HepG2 (cell line): ENCODE measurements at regions not wholly inside any gene's neighbourhood (a gene's known extent, or its start where the extent isn't known, plus 50 kb on each side); places are given as distances from the start of the nearest gene placed in this dataset.
A peak's percentile ranks its signal among the peaks of the same experiment; 100 is the strongest.

Experiments used
- CCDC6 ChIP-seq: sonication (generic); formaldehyde crosslinking; IDR thresholded peaks from 2 replicates; pipeline ENCODE4 v1.8.1; 2022; ENCODE audit warnings: mild to moderate bottlenecking, missing genetic modification reagents, moderate library complexity
- DNMT1 ChIP-seq: sonication (generic); formaldehyde crosslinking; IDR thresholded peaks from 2 replicates; pipeline ENCODE4 v1.5.1; 2020; ENCODE audit warnings: mild to moderate bottlenecking, missing genetic modification reagents
- DNMT3B ChIP-seq: conservative IDR thresholded peaks from 2 replicates; pipeline ENCODE4 v1.6.1; 2016; ENCODE audit warnings: missing biosample characterization, control low read depth
- ELF3 ChIP-seq: IDR thresholded peaks from 2 replicates; pipeline ENCODE4 v1.6.1; 2016; ENCODE audit warnings: missing genetic modification reagents, missing compliant biosample characterization
- JDP2 ChIP-seq: sonication (generic); formaldehyde crosslinking; IDR thresholded peaks from 2 replicates; pipeline ENCODE4 v1.8.1; 2022; ENCODE audit warnings: missing genetic modification reagents, borderline replicate concordance
- MAZ ChIP-seq, 2 experiments: sonication (generic) in 1 of 2; formaldehyde crosslinking in 1 of 2; IDR thresholded peaks; 2 replicates each; pipeline versions ENCODE4 v1.5.0 to v1.6.1; 2012 to 2020; ENCODE audit warnings: low read depth in 2 of 2, mild to moderate bottlenecking in 2 of 2, borderline replicate concordance in 1 of 2, improper control_type of control experiment in 1 of 2, low read length in 1 of 2, missing genetic modification reagents in 1 of 2, moderate library complexity in 1 of 2
- MED8 ChIP-seq: sonication (generic); formaldehyde crosslinking; IDR thresholded peaks from 2 replicates; pipeline ENCODE4 v1.8.1; 2023; ENCODE audit warnings: mild to moderate bottlenecking, missing genetic modification reagents; ENCODE audit not compliant: insufficient replicate concordance
- MYNN ChIP-seq: sonication (generic); formaldehyde crosslinking; IDR thresholded peaks from 2 replicates; pipeline ENCODE4 v1.4.0; 2020; ENCODE audit warnings: mild to moderate bottlenecking, low read depth, missing genetic modification reagents
- NR2F6 ChIP-seq, 2 experiments: IDR thresholded peaks; 2 replicates each; pipeline ENCODE4 v1.6.1; 2016; ENCODE audit warnings: antibody characterized with exemption in 1 of 2, mild to moderate bottlenecking in 1 of 2
- SATB2 ChIP-seq: sonication (generic); formaldehyde crosslinking; IDR thresholded peaks from 2 replicates; pipeline ENCODE4 v1.5.0; 2020; ENCODE audit warnings: missing genetic modification reagents
- SP4 ChIP-seq: sonication (generic); formaldehyde crosslinking; IDR thresholded peaks from 2 replicates; pipeline ENCODE4 v1.8.1; 2023; ENCODE audit warnings: mild to moderate bottlenecking, missing genetic modification reagents
- STAG1 ChIP-seq: sonication (generic); formaldehyde crosslinking; IDR thresholded peaks from 2 replicates; pipeline ENCODE4 v1.4.0; 2020; ENCODE audit warnings: missing genetic modification reagents
- TCF7 ChIP-seq: sonication (generic); IDR thresholded peaks from 2 replicates; pipeline ENCODE4 v1.6.1; 2016; ENCODE audit warnings: antibody characterized with exemption, low read depth
- ZC3H4 ChIP-seq: sonication (generic); formaldehyde crosslinking; IDR thresholded peaks from 2 replicates; pipeline ENCODE4 v1.4.0; 2020; ENCODE audit warnings: missing genetic modification reagents, borderline replicate concordance
- ZEB1 ChIP-seq: IDR thresholded peaks from 2 replicates; pipeline ENCODE4 v1.6.1; 2012; ENCODE audit warnings: mild to moderate bottlenecking, low read depth, inconsistent platforms; ENCODE audit not compliant: insufficient replicate concordance
- ZKSCAN8 ChIP-seq: IDR thresholded peaks from 2 replicates; pipeline ENCODE4 v1.6.1; 2016; ENCODE audit warnings: borderline replicate concordance, missing genetic modification reagents, missing compliant biosample characterization
- ZNF138 ChIP-seq: sonication (generic); formaldehyde crosslinking; IDR thresholded peaks from 2 replicates; pipeline ENCODE4 v1.5.0; 2020; ENCODE audit warnings: mild to moderate bottlenecking, low read depth, missing genetic modification reagents
- ZNF143 ChIP-seq: sonication (generic); formaldehyde crosslinking; IDR thresholded peaks from 2 replicates; pipeline ENCODE4 v1.4.0; 2020; ENCODE audit warnings: missing genetic modification reagents
- ZNF207 ChIP-seq: fragments of 450-650 bp; IDR thresholded peaks from 2 replicates; pipeline ENCODE4 v1.6.1; 2016; ENCODE audit warnings: antibody characterized with exemption, borderline replicate concordance
- ZNF282 ChIP-seq: fragments of 450-650 bp; IDR thresholded peaks from 2 replicates; pipeline ENCODE4 v1.6.1; 2018; ENCODE audit not compliant: partially characterized antibody
- ZNF547 ChIP-seq: sonication (generic); formaldehyde crosslinking; IDR thresholded peaks from 2 replicates; pipeline ENCODE4 v1.5.1; 2020; ENCODE audit warnings: mild to moderate bottlenecking, missing genetic modification reagents
- ZNF550 ChIP-seq: sonication (generic); formaldehyde crosslinking; IDR thresholded peaks from 2 replicates; pipeline ENCODE4 v1.4.0; 2020; ENCODE audit warnings: mild to moderate bottlenecking, missing genetic modification reagents, borderline replicate concordance
- ZNF564 ChIP-seq: sonication (generic); formaldehyde crosslinking; IDR thresholded peaks from 2 replicates; pipeline ENCODE4 v1.8.1; 2023; ENCODE audit warnings: mild to moderate bottlenecking, missing genetic modification reagents
- TF ChIP-seq, protein P1 (sequence below): sonication (generic); formaldehyde crosslinking; IDR thresholded peaks from 2 replicates; pipeline ENCODE4 v1.8.0; 2022; ENCODE audit warnings: missing genetic modification reagents, mild to moderate bottlenecking, moderate library complexity, borderline replicate concordance
- TF ChIP-seq, protein P2 (sequence below): sonication (generic); formaldehyde crosslinking; IDR thresholded peaks from 2 replicates; pipeline ENCODE4 v1.5.0; 2020; ENCODE audit warnings: missing genetic modification reagents
- TF ChIP-seq, protein P3 (sequence below): sonication (generic); formaldehyde crosslinking; conservative IDR thresholded peaks from 2 replicates; pipeline ENCODE4 v1.8.1; 2023; ENCODE audit warnings: missing genetic modification reagents
- TF ChIP-seq, protein P4 (sequence below): sonication (generic); formaldehyde crosslinking; IDR thresholded peaks from 2 replicates; pipeline ENCODE4 v1.8.1; 2023; ENCODE audit warnings: mild to moderate bottlenecking, missing genetic modification reagents, borderline replicate concordance
- TF ChIP-seq, protein P5 (sequence below): sonication (generic); formaldehyde crosslinking; IDR thresholded peaks from 2 replicates; pipeline ENCODE4 v1.4.0; 2020; ENCODE audit warnings: missing genetic modification reagents

DNA sequence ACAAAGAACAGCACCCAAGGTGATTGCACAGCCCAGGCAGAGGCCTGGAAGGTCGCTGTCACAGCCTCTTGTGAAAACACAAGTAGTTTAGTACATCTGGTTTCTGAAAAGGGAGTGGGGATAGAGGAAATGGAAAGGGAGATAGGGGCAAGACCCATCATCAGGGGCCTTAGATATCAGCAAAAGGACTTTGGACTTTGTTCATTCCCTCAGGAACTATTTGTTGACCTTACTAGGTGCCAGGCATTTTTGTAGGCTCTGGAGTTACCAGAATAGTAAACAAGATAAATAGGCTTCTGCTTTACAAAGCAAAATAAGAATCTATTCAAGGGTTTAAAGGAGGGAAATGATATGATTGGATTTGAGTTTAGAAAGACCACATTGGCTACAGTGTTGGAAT is 199.4 kb upstream of the CDKN3 start (continued):
- TF ChIP-seq, protein P1, sequence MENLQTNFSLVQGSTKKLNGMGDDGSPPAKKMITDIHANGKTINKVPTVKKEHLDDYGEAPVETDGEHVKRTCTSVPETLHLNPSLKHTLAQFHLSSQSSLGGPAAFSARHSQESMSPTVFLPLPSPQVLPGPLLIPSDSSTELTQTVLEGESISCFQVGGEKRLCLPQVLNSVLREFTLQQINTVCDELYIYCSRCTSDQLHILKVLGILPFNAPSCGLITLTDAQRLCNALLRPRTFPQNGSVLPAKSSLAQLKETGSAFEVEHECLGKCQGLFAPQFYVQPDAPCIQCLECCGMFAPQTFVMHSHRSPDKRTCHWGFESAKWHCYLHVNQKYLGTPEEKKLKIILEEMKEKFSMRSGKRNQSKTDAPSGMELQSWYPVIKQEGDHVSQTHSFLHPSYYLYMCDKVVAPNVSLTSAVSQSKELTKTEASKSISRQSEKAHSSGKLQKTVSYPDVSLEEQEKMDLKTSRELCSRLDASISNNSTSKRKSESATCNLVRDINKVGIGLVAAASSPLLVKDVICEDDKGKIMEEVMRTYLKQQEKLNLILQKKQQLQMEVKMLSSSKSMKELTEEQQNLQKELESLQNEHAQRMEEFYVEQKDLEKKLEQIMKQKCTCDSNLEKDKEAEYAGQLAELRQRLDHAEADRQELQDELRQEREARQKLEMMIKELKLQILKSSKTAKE, result no peak
- TF ChIP-seq ZNF207 (no peak), TCF7 (no peak), MAZ (IDR thresholded peaks at IDR 0.05; ENCODE audit: borderline replicate concordance, low read depth, low read length) (no peak), MAZ (CRISPR knock-in tag; IDR thresholded peaks at IDR 0.05; ENCODE audit: low read depth) (no peak), DNMT3B (CRISPR knock-in tag) (no peak), ZNF547 (CRISPR knock-in tag) (no peak), ZNF282 (no peak), DNMT1 (CRISPR knock-in tag) (no peak), ZNF138 (CRISPR knock-in tag) (no peak), ZC3H4 (CRISPR knock-in tag) (no peak), MYNN (CRISPR knock-in tag) (no peak), STAG1 (CRISPR knock-in tag) (no peak), SATB2 (CRISPR knock-in tag) (no peak), ZNF564 (CRISPR knock-in tag) (no peak), NR2F6 (IDR thresholded peaks at IDR 0.05) (peak; percentile 54), NR2F6 (CRISPR knock-in tag; IDR thresholded peaks at IDR 0.05) (peak; percentile 46; the same call in 1 of the 2 replicates), ZNF143 (CRISPR knock-in tag) (no peak), ZKSCAN8 (peak; percentile 48; the same call in 1 of the 2 replicates), SP4 (no peak), ELF3 (peak; percentile 61; the same call in 1 of the 2 replicates), ZNF550 (no peak), ZEB1 (no peak), CCDC6 (CRISPR knock-in tag) (no peak), MED8 (CRISPR knock-in tag) (no peak), JDP2 (CRISPR knock-in tag) (no peak)
- TF ChIP-seq, protein P2, sequence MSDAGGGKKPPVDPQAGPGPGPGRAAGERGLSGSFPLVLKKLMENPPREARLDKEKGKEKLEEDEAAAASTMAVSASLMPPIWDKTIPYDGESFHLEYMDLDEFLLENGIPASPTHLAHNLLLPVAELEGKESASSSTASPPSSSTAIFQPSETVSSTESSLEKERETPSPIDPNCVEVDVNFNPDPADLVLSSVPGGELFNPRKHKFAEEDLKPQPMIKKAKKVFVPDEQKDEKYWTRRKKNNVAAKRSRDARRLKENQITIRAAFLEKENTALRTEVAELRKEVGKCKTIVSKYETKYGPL, result no peak
- TF ChIP-seq, protein P3, sequence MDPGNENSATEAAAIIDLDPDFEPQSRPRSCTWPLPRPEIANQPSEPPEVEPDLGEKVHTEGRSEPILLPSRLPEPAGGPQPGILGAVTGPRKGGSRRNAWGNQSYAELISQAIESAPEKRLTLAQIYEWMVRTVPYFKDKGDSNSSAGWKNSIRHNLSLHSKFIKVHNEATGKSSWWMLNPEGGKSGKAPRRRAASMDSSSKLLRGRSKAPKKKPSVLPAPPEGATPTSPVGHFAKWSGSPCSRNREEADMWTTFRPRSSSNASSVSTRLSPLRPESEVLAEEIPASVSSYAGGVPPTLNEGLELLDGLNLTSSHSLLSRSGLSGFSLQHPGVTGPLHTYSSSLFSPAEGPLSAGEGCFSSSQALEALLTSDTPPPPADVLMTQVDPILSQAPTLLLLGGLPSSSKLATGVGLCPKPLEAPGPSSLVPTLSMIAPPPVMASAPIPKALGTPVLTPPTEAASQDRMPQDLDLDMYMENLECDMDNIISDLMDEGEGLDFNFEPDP (CRISPR knock-in tag), result no peak
- TF ChIP-seq, protein P4, sequence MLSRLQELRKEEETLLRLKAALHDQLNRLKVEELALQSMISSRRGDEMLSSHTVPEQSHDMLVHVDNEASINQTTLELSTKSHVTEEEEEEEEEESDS (CRISPR knock-in tag), result no peak
- TF ChIP-seq, protein P5, sequence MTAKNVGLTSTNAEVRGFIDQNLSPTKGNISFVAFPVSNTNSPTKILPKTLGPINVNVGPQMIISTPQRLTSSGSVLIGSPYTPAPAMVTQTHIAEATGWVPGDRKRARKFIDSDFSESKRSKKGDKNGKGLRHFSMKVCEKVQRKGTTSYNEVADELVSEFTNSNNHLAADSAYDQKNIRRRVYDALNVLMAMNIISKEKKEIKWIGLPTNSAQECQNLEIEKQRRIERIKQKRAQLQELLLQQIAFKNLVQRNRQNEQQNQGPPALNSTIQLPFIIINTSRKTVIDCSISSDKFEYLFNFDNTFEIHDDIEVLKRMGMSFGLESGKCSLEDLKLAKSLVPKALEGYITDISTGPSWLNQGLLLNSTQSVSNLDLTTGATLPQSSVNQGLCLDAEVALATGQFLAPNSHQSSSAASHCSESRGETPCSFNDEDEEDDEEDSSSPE, result no peak
